Endothelial cell of umbilical vein (primary cell): ENCODE measurements at regions not wholly inside any gene's neighbourhood (a gene's known extent, or its start where the extent isn't known, plus 50 kb on each side); places are given as distances from the start of the nearest gene placed in this dataset.

ENCODE experiments used
- BruUV-seq: library from RNA; stranded (reverse); fragments of 400-500 nt; replicated peaks from 2 replicates; lab custom pipeline; 2021; lab: Mats Ljungman, UMichigan
- CTCF ChIA-PET: fragments of 300-600, 350-600 bp; sonication (Branson Sonifier 250); formaldehyde crosslinking; loops from one replicate; lab custom pipeline; 2021; ENCODE audit warnings: antibody characterized with exemption, inconsistent platforms; lab: Charles Lee
- POLR2A ChIA-PET: fragments of 300-600, 350-600 bp; sonication (Branson Sonifier 250); formaldehyde crosslinking; loops from one replicate; lab custom pipeline; 2021; ENCODE audit warnings: antibody characterized with exemption, inconsistent platforms; lab: Charles Lee
- DNase-seq: peaks from one replicate; pipeline ENCODE4 v3.0.0-alpha.2; 2011; ENCODE audit warnings: low read depth, low spot score
- FAIRE-seq: peaks from 2 replicates; lab custom pipeline; 2011; peaks lifted over from hg19 to GRCh38; lab: Jason Lieb, UNC
- H2AFZ ChIP-seq: 2 replicates; pipeline ENCODE4 v1.6.0; 2012; ENCODE audit warnings: low read depth, low read length, control low read depth, inconsistent platforms
- H3K27ac ChIP-seq: 2 replicates; pipeline ENCODE4 v1.5.1; 2011; ENCODE audit warnings: low read depth, mild to moderate bottlenecking, control low read depth, low read length, moderate library complexity; ENCODE audit not compliant: insufficient read depth
- H3K27me3 ChIP-seq, 2 experiments: 2 replicates each; pipeline versions ENCODE4 v1.6.0 to v1.6.1; 2011; ENCODE audit warnings: low read length in 2 of 2, mixed read lengths in 1 of 2; ENCODE audit not compliant: control insufficient read depth in 2 of 2, insufficient read depth in 2 of 2
- H3K36me3 ChIP-seq, 2 experiments: 2 replicates in 1 of 2; 3 replicates in 1 of 2; pipeline ENCODE4 v1.5.1; 2011; ENCODE audit warnings: low read length in 2 of 2, mild to moderate bottlenecking in 1 of 2, moderate library complexity in 1 of 2; ENCODE audit not compliant: control insufficient read depth in 2 of 2, insufficient read depth in 2 of 2; ENCODE audit errors: extremely low read depth in 1 of 2
- H3K4me1 ChIP-seq: 3 replicates; pipeline ENCODE4 v1.5.1; 2011; ENCODE audit warnings: mild to moderate bottlenecking, low read length; ENCODE audit not compliant: control insufficient read depth, insufficient read depth; ENCODE audit errors: extremely low read depth
- H3K4me2 ChIP-seq: 2 replicates; pipeline ENCODE4 v1.6.1; 2011; ENCODE audit warnings: low read length, control low read depth, mixed read lengths; ENCODE audit not compliant: insufficient read depth
- H3K4me3 ChIP-seq, 3 experiments: fragments of 200-600 bp in 1 of 3; sonication (generic), shearing (Covaris generic) in 1 of 3; replicated peaks in 1 of 3; 2 replicates each; pipeline ENCODE4 v1.5.1; 2011 to 2016; ENCODE audit warnings: control low read depth in 3 of 3, low read length in 3 of 3, mild to moderate bottlenecking in 2 of 3, inconsistent platforms in 1 of 3, low read depth in 1 of 3, moderate library complexity in 1 of 3; ENCODE audit not compliant: insufficient read depth in 1 of 3
- H3K79me2 ChIP-seq: 2 replicates; pipeline ENCODE4 v1.6.0; 2012; ENCODE audit warnings: low read length, inconsistent platforms; ENCODE audit not compliant: control insufficient read depth, insufficient read depth
- H3K9ac ChIP-seq: replicated peaks from 2 replicates; pipeline ENCODE3; 2011; ENCODE audit warnings: low read length, control low read depth; ENCODE audit not compliant: insufficient read depth; ENCODE audit errors: extremely low read depth
- H3K9me1 ChIP-seq: replicated peaks from 3 replicates; pipeline ENCODE4 v1.6.0; 2011; ENCODE audit warnings: mild to moderate bottlenecking, low read length; ENCODE audit not compliant: control insufficient read depth, insufficient read depth; ENCODE audit errors: extremely low read depth
- H3K9me3 ChIP-seq: replicated peaks from 2 replicates; pipeline ENCODE4 v1.5.1; 2012; ENCODE audit warnings: low read length, inconsistent platforms; ENCODE audit not compliant: control insufficient read depth, insufficient read depth
- H4K20me1 ChIP-seq: replicated peaks from 2 replicates; pipeline ENCODE3; 2011; ENCODE audit warnings: mild to moderate bottlenecking, low read length; ENCODE audit not compliant: control insufficient read depth, insufficient read depth; ENCODE audit errors: extremely low read depth
- CTCF ChIP-seq, 2 donors: IDR thresholded peaks; 1 replicate in 1 of 2; 2 replicates in 1 of 2; pipeline ENCODE4 v1.5.1; 2011; ENCODE audit warnings: low read length in 2 of 2, mild to moderate bottlenecking in 2 of 2, moderate library complexity in 2 of 2, control low read depth in 1 of 2, inconsistent platforms in 1 of 2, low read depth in 1 of 2; ENCODE audit not compliant: insufficient read depth in 1 of 2; ENCODE audit errors: extremely low read depth in 1 of 2
- EZH2 ChIP-seq: IDR thresholded peaks from 2 replicates; pipeline ENCODE4 v1.6.1; 2012; ENCODE audit warnings: borderline replicate concordance, low read depth, mild to moderate bottlenecking, moderate library complexity, low read length, inconsistent platforms; ENCODE audit not compliant: severe bottlenecking
- FOS ChIP-seq: IDR thresholded peaks from 2 replicates; pipeline ENCODE4 v1.6.1; 2011; ENCODE audit warnings: mild to moderate bottlenecking, low read length, moderate library complexity, borderline replicate concordance; ENCODE audit not compliant: insufficient read depth
- GATA2 ChIP-seq: IDR thresholded peaks from 2 replicates; pipeline ENCODE4 v1.7.0; 2011; ENCODE audit warnings: low read depth, mild to moderate bottlenecking, moderate library complexity, mixed read lengths, low read length; ENCODE audit not compliant: insufficient read length, insufficient read depth
- JUN ChIP-seq: IDR thresholded peaks from 2 replicates; pipeline ENCODE4 v1.6.1; 2011; ENCODE audit warnings: borderline replicate concordance, low read depth; ENCODE audit not compliant: insufficient read length, insufficient read depth
- MAX ChIP-seq: IDR thresholded peaks from 2 replicates; pipeline ENCODE4 v1.6.1; 2011; ENCODE audit not compliant: insufficient read depth, insufficient read length
- MYC ChIP-seq: IDR thresholded peaks from one replicate; pipeline ENCODE4 v1.6.1; 2011; ENCODE audit warnings: mild to moderate bottlenecking, low read depth, low read length
- POLR2A ChIP-seq: IDR thresholded peaks from 2 replicates; pipeline ENCODE4 v1.6.1; 2012; ENCODE audit warnings: low read depth, mild to moderate bottlenecking, control low read depth, low read length
- POLR2AphosphoS5 ChIP-seq: IDR thresholded peaks from 2 replicates; pipeline ENCODE4 v1.6.1; 2012; ENCODE audit warnings: low read depth, mild to moderate bottlenecking, control low read depth, low read length, moderate library complexity; ENCODE audit not compliant: insufficient read depth
- dilution Hi-C: fragments of 300-500 bp; cut with MboI; formaldehyde crosslinking; loops from one replicate; pipeline ENCODE4 v1.15.0; 2019; ENCODE audit warnings: low sequenced_read_pairs; ENCODE audit not compliant: extremely low pct_ligation_motif_present
- intact Hi-C: fragments of 100-400 bp; cut with micrococcal nuclease; formaldehyde crosslinking; loops from one replicate; pipeline ENCODE4 v1.10.0; 2022

- TF ChIP-seq MAX = no peak
- TF ChIP-seq CTCF (IDR thresholded peaks at IDR 0.05; ENCODE audit: extremely low read depth in 1 of 2, insufficient read depth in 1 of 2, low read depth in 1 of 2, low read length in 2 of 2) = no peak
- TF ChIP-seq GATA2 = no peak
- no peak for TF ChIP-seq POLR2AphosphoS5
- no peak for TF ChIP-seq MYC
- TF ChIP-seq JUN = no peak
- no peak for TF ChIP-seq FOS
- no peak for TF ChIP-seq POLR2A
- TF ChIP-seq EZH2 = no peak
- no peak for FAIRE-seq
- POLR2A ChIA-PET = no interaction called here
- no peaks in the 10 kb centered on the region for H3K9me3 ChIP-seq
- no peak overlapping the region for H3K27ac ChIP-seq
- intact Hi-C loops (no loop called here), dilution Hi-C loops (no loop called here)
- no TSS peak for BruUV-seq
- no peaks in the 10 kb centered on the region for H3K79me2 ChIP-seq
- H3K27me3 ChIP-seq = no peaks in the 10 kb centered on the region
- no peaks in the 10 kb centered on the region for H3K9me1 ChIP-seq
- H3K4me2 ChIP-seq = no peak overlapping the region
- no peaks in the 10 kb centered on the region for H3K4me1 ChIP-seq
- no peak overlapping the region for H3K4me3 ChIP-seq
- H2AFZ ChIP-seq = no peak overlapping the region
- DNase-seq = no peak
- H3K36me3 ChIP-seq = no peaks in the 10 kb centered on the region
- H4K20me1 ChIP-seq = no peaks in the 10 kb centered on the region
- CTCF ChIA-PET = no interaction called here
- no peak overlapping the region for H3K9ac ChIP-seq
Measured at GRCh38 chrX:107398115-107398514, 51.3 kb upstream of the FRMPD3 start.
